MM.1S (cell line): ENCODE measurements at regions not wholly inside any gene's neighbourhood (a gene's known extent, or its start where the extent isn't known, plus 50 kb on each side); places are given as distances from the start of the nearest gene placed in this dataset.

ENCODE experiments used
- CTCF ChIP-seq: fragments of 300-600 bp; sonication (generic); IDR thresholded peaks from 2 replicates; pipeline ENCODE4 v1.5.1; 2016; ENCODE audit warnings: antibody characterized with exemption, low read length, mixed read lengths
- EZH2 ChIP-seq: fragments of 300-600 bp; sonication (generic); optimal IDR thresholded peaks from 2 replicates; pipeline ENCODE3; 2017; ENCODE audit warnings: low read depth, mild to moderate bottlenecking, antibody characterized with exemption, low read length, mixed read lengths
- EZH2phosphoT487 ChIP-seq: fragments of 300-600 bp; sonication (generic); IDR thresholded peaks from 2 replicates; pipeline ENCODE4 v1.6.1; 2018; ENCODE audit warnings: antibody characterized with exemption, low read length

GRCh38 chr7:145471883-145472282, 636.0 kb upstream of the TPK1 start:
- TF ChIP-seq CTCF (no peak), EZH2 (no peak), EZH2phosphoT487 (no peak)
